ENCODE measurements at regions not wholly inside any gene's neighbourhood (a gene's known extent, or its start where the extent isn't known, plus 50 kb on each side); places are given as distances from the start of the nearest gene placed in this dataset.
"Not testable (repeated sequence)": the region's sequence is repeated elsewhere in the genome, so short reads cannot be mapped to it uniquely, and the experiment has no call there.

- not testable (repeated sequence) for TF ChIP-seq CTCF (conservative IDR thresholded peaks at IDR 0.05; ENCODE audit: low read length); EZH2phosphoT487 (IDR thresholded peaks at IDR 0.05; ENCODE audit: borderline replicate concordance)
Observed at GRCh38 chr3:147231980-147232379, 174.4 kb downstream of the ZIC4 start.
